Esophagus muscularis mucosa (tissue), 4 donors: ENCODE measurements at regions not wholly inside any gene's neighbourhood (a gene's known extent, or its start where the extent isn't known, plus 50 kb on each side); places are given as distances from the start of the nearest gene placed in this dataset.

Experiments
- CTCF ChIP-seq, 3 experiments: fragments of 200-600 bp in 2 of 3; fragments of 450-650 bp in 1 of 3; sonication (generic) in 2 of 3; IDR thresholded peaks; one replicate each; pipeline ENCODE4 v1.5.1; 2017 to 2019; ENCODE audit warnings: antibody characterized with exemption in 3 of 3, mild to moderate bottlenecking in 2 of 3, moderate library complexity in 1 of 3
- EP300 ChIP-seq: sonication (generic); formaldehyde crosslinking; IDR thresholded peaks from one replicate; pipeline ENCODE4 v1.6.1; 2017; ENCODE audit warnings: antibody characterized with exemption
- POLR2A ChIP-seq: fragments of 450-650 bp; IDR thresholded peaks from one replicate; pipeline ENCODE4 v1.6.1; 2017; ENCODE audit warnings: antibody characterized with exemption, moderate library complexity, mild to moderate bottlenecking, low read depth
- POLR2AphosphoS5 ChIP-seq, 2 donors: sonication (generic); formaldehyde crosslinking; IDR thresholded peaks; one replicate each; pipeline ENCODE4 v1.6.1; 2017; ENCODE audit warnings: antibody characterized with exemption in 2 of 2

DNA sequence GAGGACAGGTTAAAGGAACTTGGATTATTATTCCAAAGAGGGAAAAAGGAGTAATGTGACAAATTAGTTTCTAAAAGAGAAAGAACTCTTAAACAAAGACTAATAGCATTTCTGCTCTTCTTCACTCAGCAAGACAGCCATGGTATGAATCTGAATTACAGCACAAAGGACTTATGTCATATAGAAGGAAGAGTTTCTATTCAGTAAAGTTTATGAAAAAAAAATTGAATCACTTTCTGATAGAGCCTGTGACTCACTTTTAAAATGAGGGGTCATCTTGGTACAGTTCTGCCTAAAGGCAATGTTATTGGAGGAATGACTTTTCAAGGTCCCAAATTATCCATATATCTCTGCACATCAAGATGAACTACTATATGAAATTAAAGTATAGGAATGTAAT, 101.7 kb downstream of the DUSP6 start:
- no peak for TF ChIP-seq POLR2AphosphoS5 (IDR thresholded peaks at IDR 0.05)
- TF ChIP-seq CTCF (IDR thresholded peaks at IDR 0.05) = no peak
- no peak for TF ChIP-seq EP300
- TF ChIP-seq POLR2A = no peak
